Heart right ventricle (tissue), 16 donors: ENCODE measurements at regions not wholly inside any gene's neighbourhood (a gene's known extent, or its start where the extent isn't known, plus 50 kb on each side); places are given as distances from the start of the nearest gene placed in this dataset.
A peak's percentile ranks its signal among the peaks of the same experiment; 100 is the strongest.

ENCODE experiments used
- ATAC-seq, 8 donors: fragments of 200-7000 bp; cut with Tn5 transposase; one replicate each; pipeline ENCODE4 v1.9.1; 2020; ENCODE audit warnings: mild to moderate bottlenecking in 8 of 8, moderate library complexity in 8 of 8, moderate number of reproducible peaks in 1 of 8
- DNase-seq, 2 donors: peaks; one replicate each; pipeline ENCODE4 v3.0.0-alpha.2; 2020
- H3K27ac ChIP-seq, 10 donors: fragments of 200-600 bp; sonication (generic) in 2 of 10; one replicate each; pipeline versions ENCODE4 v1.5.0 to v1.8.0; 2020 to 2022; ENCODE audit warnings: mild to moderate bottlenecking in 3 of 10
- H3K27me3 ChIP-seq, 7 donors: fragments of 200-600 bp; one replicate each; pipeline ENCODE4 v1.8.0; 2021 to 2022; ENCODE audit warnings: mild to moderate bottlenecking in 2 of 7
- H3K36me3 ChIP-seq, 9 donors: fragments of 200-600 bp; sonication (generic) in 1 of 9; one replicate each; pipeline versions ENCODE4 v1.5.0 to v1.8.0; 2020 to 2022; ENCODE audit warnings: mild to moderate bottlenecking in 2 of 9
- H3K4me1 ChIP-seq, 9 donors: fragments of 200-600 bp; sonication (generic) in 1 of 9; one replicate each; pipeline versions ENCODE4 v1.5.0 to v1.8.0; 2020 to 2022; ENCODE audit warnings: mild to moderate bottlenecking in 4 of 9
- H3K4me3 ChIP-seq, 10 donors: fragments of 200-600 bp; sonication (generic) in 2 of 10; one replicate each; pipeline versions ENCODE4 v1.5.0 to v1.8.0; 2020 to 2022; ENCODE audit warnings: mild to moderate bottlenecking in 7 of 10, moderate library complexity in 2 of 10
- H3K9me3 ChIP-seq, 11 donors: fragments of 200-600 bp in 10 of 11; sonication (generic) in 2 of 11; one replicate each; pipeline versions ENCODE4 v1.5.0 to v1.8.0; 2013 to 2022; ENCODE audit warnings: mild to moderate bottlenecking in 2 of 11, control low read depth in 1 of 11, moderate library complexity in 1 of 11
- CTCF ChIP-seq, 9 donors: fragments of 200-600 bp; sonication (generic) in 2 of 9; IDR thresholded peaks; one replicate each; pipeline versions ENCODE4 v1.5.0 to v1.8.0; 2021 to 2022; ENCODE audit warnings: antibody characterized with exemption in 9 of 9, mild to moderate bottlenecking in 5 of 9, moderate library complexity in 1 of 9
- WGBS, 2 donors: extraction: QIAGEN DNeasy Blood & Tissue Kit; methylation state at CpG; one replicate each; pipeline ENCODE4 v1.1.7; 2013; ENCODE audit warnings: inconsistent platforms in 1 of 2; 5-methylcytosine and 5-hydroxymethylcytosine counted together
- intact Hi-C, 10 donors: fragments of 100-400 bp; cut with DNase I; formaldehyde crosslinking; loops; one replicate each; pipeline versions ENCODE4 v1.11.1 to v1.14.2; 2022
- donor health status: Arrhythmogenic right ventricular cardiomyopathy.
- donor health status: ischemic (EF 13 %, LVEDD 7.1; RV severe dilation, severe dysfunction).
- donor health status: healthy with polysubstance abuse.
- donor health status: DM: no; HTN: yes; CAD: no.
- donor health status: DM: no; HTN: no; CAD: no.
- donor health status: ischemic (EF 25% LVEDD 6.9; RV normal size, moderate dysfunction).
- donor health status: ischemic (EF 25% LVEDD 5.7; RV mildly dilated, moderate dysfunction).
- donor health status: healthy.
- donor health status: DM: yes; HTN: yes; CAD: no.
- donor health status: Ischemic cardiomyopathy.
- donor health status: ischemic (EF 35%, LVEDD 5.7; RV mildly dilated, moderate dysfunction).
- donor health status: nonischemic (EF 11% LVEDD 7.7; RV severe dilation, severe dysfunction).
- donor health status: DM: yes; HTN: yes; CAD: no.
- donor health status: PGD.
- donor health status: ischemic (EF 29% LVEDD 5.4; RV normal size, mild dysfunction).
- donor health status: nonischemic (EF 23%, LVEDD 6.1; RV moderate dilation, normal function).

GRCh38 chr10:75304313-75304712 is 68.6 kb upstream of the COMTD1 start:
- no peak for ATAC-seq
- H3K9me3 ChIP-seq, result peaks cover 0 to 29% (median 3%) of the 10 kb centered on the region in 11 donors

GRCh38 chr10:75303045-75303777 is 67.5 kb upstream of the COMTD1 start:
- H3K27me3 ChIP-seq, result no peaks in the 10 kb centered on the region
- intact Hi-C loops, result no loop called here
- 81 to 84% methylated on average over 2 of the region's 2 CpGs for WGBS, 2 donors
- no peaks in the 10 kb centered on the region for H3K4me1 ChIP-seq
- DNase-seq, result no peak
- no peaks in the 10 kb centered on the region for H3K36me3 ChIP-seq
- peaks cover 0 to 27% (median 3%) of the 10 kb centered on the region in 11 donors for H3K9me3 ChIP-seq
- no peak for TF ChIP-seq CTCF (IDR thresholded peaks at IDR 0.05)
- no peak for ATAC-seq
- H3K27ac ChIP-seq, result no peak overlapping the region
- no peak overlapping the region for H3K4me3 ChIP-seq

More at GRCh38 chr10:75304313-75304712, 68.6 kb upstream of the COMTD1 start:
- WGBS, 2 donors, result 86 to 87% methylated on average over 1 of the region's 1 CpG
- Histone ChIP-seq H3K4me3 (no peak overlapping the region), H3K4me1 (no peaks in the 10 kb centered on the region), H3K27me3 (no peaks in the 10 kb centered on the region), H3K36me3 (no peaks in the 10 kb centered on the region), H3K27ac (no peak overlapping the region)
- no peak for DNase-seq
- intact Hi-C loops, result no loop called here
- no peak for TF ChIP-seq CTCF (IDR thresholded peaks at IDR 0.05)

GRCh38 chr10:75302029-75302428 is 66.3 kb upstream of the COMTD1 start:
- intact Hi-C loops, result no loop called here
- no peak for TF ChIP-seq CTCF (IDR thresholded peaks at IDR 0.05)
- H3K27ac ChIP-seq, result no peak overlapping the region
- no peaks in the 10 kb centered on the region for H3K4me1 ChIP-seq
- 64 to 67% methylated on average over 1 of the region's 1 CpG for WGBS, 2 donors
- no peak for DNase-seq
- no peaks in the 10 kb centered on the region for H3K36me3 ChIP-seq
- no peak overlapping the region for H3K4me3 ChIP-seq
- no peaks in the 10 kb centered on the region for H3K27me3 ChIP-seq
- no peak for ATAC-seq
- H3K9me3 ChIP-seq, result peaks cover 0 to 24% (median 3%) of the 10 kb centered on the region in 11 donors

GRCh38 chr10:75297021-75297599 is 61.4 kb upstream of the COMTD1 start:
- no peak for TF ChIP-seq CTCF (IDR thresholded peaks at IDR 0.05)
- peaks cover 0 to 16% (median 0%) of the 10 kb centered on the region in 11 donors for H3K9me3 ChIP-seq
- H3K27me3 ChIP-seq, result peaks cover 0 to 24% (median 0%) of the 10 kb centered on the region in 7 donors
- H3K36me3 ChIP-seq, result no peaks in the 10 kb centered on the region
- WGBS, 2 donors, result 50 to 71% methylated on average over 2 of the region's 2 CpGs
- H3K4me3 ChIP-seq, result no peak overlapping the region
- intact Hi-C loops, result loop anchor here in 4 of 10 donors (5.0 to 10.0 kb wide), 2 partner anchors 98 to 100 kb away; no protein-coding TSS in a partner anchor
- peak overlapping the region in 1 of 10 donors; percentile 96 for H3K27ac ChIP-seq
- ATAC-seq (no peak), DNase-seq (no peak)
- H3K4me1 ChIP-seq, result peaks cover 3 to 27% (median 22%) of the 10 kb centered on the region in 9 donors
